NCI-H524 (cell line): ENCODE measurements at regions not wholly inside any gene's neighbourhood (a gene's known extent, or its start where the extent isn't known, plus 50 kb on each side); places are given as distances from the start of the nearest gene placed in this dataset.
"Not testable (repeated sequence)": the region's sequence is repeated elsewhere in the genome, so short reads cannot be mapped to it uniquely, and the experiment has no call there.

Source experiments
- DNase-seq, 2 experiments: peaks; one replicate each; lab custom pipeline; 2025; lab: John Stamatoyannopoulos, UW

DNA sequence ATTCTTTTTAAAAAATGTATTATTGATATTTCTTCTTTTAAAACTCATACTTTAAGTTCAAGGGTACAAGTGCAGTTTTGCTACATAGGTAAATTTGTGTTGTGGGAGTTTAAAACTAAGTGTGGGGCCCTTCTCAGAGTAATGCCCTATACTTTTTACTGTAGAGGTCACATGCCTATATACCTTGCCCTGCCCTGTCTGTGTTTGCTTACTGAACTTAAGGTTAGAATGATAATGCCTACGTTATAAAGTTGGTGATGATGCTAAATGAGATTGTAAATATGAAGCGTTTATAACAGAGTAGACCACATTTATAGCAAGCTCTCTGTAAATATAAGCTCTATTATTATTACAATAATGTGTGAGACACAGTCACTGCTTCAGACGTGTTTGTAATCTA is 261.9 kb downstream of the RASSF9 start:
- no peak for DNase-seq

DNA sequence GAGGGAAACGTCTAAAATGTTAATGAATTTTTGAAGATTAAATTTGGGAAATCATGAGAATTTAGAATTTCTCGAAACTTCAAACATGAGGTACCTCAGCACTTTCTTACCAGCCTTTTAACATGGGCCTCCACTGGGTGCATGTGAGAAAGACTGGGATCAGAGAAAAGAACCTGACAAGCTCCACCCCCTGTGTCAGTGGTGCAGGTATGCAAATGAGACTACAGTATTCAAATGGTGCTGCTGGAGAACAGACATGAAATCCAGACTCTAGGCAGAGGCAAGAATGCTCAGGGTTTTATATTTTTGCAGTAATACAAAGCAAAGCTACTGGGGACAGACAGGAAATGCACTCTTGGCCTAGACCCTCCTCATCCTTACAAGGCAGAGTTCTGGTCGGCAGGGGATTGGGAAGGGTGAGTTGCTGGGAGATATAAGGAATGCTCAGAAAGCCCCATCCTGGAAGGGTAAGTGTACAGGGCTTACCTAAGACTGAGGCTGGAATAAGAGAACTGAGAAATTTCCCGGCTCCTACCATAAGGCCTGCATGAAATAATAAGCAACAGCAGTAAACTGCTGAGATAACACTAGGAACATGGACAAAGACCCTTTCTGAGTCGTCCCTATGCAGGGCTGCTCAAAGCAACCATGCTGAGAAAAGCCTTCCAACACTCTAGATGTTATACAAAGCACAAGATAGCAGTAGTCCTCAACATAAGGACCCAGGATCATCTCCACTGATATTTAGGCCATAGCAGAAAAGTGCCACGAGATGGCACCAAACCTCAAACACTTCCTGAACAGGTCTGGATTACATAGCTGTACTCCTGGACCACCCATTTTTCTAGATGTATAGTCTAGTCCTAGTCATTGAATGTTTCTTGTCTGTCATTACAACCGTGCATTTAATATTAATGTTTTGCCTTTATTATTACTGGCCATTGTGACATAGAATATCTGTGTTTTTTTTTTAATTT is 260.8 kb downstream of the RASSF9 start:
- DNase-seq = peak; percentile 59 to 62

DNA sequence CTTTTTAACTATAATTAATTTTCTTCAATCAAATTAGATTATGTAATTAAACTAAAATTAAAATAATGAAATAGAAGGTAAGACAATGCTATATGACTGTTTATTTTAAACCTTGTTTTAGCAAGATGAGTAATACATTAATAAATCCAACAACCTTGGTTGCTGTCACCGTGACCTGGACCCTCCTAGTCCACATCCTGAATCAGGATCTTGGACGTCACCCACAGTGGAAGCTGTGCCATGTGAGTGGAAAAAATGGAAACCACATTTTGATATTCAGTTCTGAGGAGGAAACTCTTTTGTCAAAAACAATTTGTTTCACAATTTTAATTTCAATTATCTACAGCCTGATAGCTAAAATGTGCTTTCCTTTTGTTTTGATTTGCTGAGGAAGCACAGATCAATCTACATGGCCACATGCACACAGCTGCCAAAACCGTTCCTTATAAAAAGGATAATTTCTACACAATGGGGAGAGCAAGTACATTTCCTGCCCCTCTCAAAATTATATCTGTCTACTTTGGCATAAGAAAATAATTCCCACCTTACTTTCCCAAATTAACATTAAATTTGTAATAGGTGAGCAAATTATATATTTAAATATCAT is 255.5 kb downstream of the RASSF9 start:
- DNase-seq = no peak

DNA sequence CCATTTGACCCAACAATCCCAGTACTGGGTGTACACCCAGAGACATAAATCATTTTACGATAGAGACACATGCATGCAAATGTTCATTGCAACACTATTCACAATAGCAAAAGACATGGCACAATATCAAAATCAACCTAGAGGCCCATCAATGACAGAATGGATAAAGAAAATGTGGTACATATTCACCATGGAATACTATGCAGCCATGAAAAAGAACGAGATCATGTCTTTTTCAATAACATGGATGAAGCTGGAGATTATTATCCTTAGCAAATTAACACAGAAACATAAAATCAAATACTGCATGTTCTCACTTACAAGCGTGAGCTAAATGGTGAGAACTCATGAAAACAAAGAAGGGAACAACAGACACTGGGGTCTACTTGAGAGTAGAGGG is 249.1 kb downstream of the RASSF9 start:
- DNase-seq = no peak

DNA sequence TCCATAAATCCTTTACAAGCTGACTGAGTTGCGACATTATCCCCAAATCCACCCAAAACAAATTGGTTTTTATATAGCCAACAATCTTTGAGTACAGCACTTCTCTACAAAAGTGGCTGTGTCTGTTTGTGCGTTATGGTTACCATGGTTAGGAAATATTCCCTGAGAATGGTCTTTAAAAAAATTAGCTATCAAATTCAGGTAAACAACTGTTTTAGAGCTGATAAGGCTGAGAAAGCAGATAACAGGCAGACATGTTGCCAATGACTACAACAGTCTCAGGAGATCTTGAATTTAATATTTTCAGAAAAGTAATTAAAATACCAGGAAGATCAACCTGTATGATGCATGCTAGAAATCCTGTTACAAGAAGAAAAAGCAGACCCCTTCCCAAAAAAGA is 248.0 kb downstream of the RASSF9 start:
- DNase-seq = no peak

DNA sequence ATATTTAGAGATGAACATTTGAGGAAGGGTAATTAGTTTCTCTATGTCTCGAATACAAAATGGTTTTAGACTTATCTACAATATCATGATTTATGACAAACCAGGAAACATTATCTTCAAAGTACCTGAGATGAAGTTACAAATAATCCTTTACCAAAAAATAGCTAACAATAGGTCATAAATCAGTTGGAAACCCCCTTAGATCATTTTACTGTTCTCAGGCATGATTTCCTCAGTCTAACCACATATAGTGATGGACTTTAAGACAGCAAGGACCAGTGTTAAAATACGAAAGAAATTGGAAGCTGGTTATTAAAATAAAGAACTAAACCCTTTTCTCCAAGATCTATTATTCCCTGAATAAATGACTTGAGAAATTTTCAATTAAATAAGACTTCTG is 235.4 kb downstream of the RASSF9 start:
- no peak for DNase-seq

DNA sequence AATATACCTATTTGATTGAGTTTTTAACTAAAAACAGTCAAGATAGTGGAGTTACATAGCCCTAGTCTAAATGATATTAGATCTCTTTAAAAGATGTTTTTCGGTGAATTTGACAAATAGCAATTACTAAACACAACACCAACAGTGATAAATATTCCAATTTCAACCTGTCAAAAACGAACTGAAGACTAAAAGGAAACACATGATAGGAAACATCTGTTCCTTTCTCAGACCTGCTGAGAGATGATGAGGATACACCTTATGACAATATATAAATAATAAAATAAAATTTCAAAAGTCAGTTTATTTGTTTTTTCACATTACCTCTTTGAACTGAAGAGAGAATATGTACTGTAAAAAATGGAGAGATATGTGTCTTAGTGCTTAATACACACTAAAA is 232.7 kb downstream of the RASSF9 start:
- DNase-seq = no peak

DNA sequence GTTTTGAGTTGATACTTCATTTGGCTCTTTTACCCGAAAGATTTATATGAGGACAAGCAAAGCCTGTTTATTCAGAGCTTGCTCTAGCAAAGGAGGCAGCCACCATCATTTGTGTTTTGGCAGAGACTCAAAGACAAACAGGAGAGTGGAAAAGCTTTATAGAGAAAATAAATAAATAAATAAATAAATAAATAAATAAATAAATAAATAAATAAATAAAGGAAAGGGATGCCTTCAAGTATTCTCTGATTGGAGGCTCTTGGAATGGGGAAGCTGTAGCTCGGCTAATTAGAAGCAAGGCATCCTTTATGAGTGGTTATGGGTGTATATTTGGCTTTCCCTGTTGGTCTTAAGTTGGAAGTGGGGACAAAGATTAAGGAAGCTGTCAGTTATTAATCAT is 229.8 kb downstream of the RASSF9 start:
- DNase-seq = no peak

DNA sequence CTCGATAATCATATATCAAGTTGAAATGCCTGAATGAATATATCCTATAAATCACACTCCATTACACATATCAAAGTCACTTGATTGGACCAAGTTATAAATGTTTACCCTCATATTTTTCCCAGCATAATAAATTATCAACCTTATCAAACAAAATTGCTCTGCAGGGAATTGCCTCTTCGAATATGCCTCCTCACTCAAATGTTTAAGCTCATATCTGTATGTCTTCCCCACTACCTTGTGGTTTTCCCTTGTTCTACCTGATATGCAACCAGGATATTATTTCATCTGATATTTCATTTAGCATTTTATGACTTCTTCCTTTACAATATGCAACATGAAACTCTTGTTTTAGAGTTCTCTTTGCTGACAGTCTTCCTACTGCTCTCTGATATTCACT is 226.4 kb downstream of the RASSF9 start:
- no peak for DNase-seq

DNA sequence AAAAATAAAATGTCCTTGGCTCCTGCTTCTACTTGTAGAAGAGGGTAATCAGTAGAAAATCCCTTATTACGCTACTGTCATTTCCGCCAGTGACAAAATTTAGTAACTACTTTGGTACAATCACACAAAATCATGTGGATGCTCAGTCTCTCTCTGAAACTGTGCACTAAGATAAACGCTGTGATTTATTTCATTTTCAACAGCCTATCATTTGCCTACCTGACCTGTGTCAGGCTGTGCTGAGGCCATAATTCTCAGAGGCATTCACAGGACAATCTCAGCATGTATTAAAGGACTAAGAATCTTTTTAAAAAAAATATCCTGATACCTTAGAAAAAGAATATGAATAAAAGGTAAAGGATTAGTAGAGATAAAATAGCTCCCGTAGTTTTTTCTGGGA is 226.0 kb downstream of the RASSF9 start:
- DNase-seq = no peak

DNA sequence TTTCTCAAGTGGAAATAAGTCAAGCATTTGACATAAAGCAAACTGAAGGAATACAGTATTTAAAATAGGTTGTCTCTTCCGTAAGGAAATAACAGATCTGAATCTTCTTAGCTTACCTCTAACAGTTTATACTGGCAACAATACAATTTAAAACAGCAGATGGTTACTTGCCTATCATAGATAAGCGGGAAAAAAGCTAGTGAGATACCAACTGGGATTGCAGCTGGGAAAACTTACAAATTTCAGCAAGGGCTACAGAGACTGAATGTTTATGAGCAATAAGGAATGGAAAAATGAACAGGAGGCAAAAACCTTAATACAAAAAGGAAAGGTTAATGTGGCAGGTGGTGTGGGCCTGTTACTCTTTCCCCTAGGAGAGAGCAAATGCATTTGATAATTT is 220.0 kb downstream of the RASSF9 start:
- no peak for DNase-seq

DNA sequence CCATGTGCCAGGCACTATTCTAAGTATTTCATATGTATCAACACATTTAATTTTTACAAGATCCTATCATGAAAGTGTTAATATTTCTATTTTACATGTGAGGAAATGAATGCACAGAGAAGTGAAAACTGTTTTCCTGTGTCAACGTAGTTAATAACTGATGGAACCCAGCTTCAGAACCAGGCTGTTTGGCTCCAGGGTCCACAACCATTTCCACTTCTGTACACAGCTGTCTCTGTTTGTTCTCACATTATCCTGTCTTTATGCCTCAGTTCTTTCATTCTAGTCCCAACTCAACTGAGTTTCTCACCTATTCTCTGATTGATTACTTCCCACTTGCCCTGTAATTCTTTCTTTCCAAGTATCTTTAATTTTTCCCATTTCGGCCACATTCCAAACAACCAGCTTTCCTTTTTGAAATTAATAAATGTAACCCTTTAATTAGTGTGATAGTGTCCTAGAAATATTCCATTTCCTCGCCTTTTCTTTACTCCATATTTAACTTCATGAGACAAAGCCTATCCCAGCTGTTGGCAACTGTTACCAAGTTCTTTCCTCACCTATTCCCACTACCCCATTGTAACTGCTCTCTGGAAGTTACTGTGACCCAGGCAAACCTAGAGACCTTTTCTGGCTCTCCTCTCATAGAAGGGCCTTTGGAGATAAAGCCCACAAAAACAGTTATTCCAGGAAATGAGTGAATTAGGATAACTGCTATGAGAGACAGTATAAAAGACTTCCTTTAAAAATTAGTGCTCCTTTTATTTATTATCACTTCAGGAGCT is 218.7 kb downstream of the RASSF9 start:
- DNase-seq = no peak

DNA sequence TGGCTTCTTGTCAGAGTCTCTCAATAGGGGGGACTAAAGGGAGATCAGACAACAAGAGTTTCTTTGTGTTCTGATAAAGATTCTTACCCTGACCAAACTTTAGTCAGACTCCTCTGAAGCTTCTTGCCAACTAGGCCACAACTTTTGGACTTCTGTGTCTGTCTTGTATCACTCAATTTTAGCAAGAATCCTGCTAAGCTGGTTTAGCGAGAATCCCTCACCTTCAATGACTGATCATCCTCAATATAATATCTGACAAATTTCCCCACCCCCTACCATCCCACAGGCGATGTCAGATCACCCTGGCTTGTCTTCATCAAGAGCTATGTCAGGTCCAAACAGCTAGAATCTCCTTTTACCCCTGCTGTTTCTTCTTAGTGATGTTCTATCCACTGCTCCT is 215.2 kb downstream of the RASSF9 start:
- DNase-seq = no peak

DNA sequence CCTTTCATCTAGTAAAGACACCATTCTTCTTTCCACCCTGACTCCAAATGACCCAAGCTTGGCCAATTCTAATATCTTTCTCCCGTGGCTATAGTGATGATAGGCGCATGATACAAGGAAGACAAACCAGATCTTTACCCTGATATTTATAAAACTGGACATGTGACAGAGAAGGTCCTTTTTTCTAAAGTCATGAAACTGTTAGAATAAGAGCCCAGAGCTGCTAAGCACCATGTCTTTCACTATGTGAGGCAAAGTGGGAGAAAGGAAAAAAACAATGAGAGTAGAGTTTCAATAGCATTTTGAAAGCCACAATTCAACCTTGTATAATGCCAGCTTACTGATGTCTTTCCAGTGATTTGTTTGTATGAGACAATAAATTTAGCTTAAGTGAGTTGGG is 212.4 kb downstream of the RASSF9 start:
- no peak for DNase-seq

DNA sequence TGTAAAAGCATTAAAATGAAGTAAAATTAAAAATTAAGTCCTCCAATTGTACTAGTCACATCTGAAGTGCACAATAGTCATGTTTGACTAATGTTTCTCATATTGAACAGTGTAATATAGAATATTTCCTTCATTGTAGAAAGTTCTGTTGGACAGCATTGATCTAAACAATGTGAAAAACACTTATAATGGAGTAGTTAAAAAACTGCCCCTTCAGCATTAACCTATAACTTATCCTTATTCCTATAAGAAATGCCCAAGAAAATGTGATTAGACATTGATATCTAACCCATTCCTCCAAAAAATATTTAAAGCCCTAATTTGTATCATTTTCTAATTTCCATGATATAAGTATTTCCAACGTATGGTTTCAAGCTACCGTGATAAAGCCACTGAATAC is 210.7 kb downstream of the RASSF9 start:
- no peak for DNase-seq

DNA sequence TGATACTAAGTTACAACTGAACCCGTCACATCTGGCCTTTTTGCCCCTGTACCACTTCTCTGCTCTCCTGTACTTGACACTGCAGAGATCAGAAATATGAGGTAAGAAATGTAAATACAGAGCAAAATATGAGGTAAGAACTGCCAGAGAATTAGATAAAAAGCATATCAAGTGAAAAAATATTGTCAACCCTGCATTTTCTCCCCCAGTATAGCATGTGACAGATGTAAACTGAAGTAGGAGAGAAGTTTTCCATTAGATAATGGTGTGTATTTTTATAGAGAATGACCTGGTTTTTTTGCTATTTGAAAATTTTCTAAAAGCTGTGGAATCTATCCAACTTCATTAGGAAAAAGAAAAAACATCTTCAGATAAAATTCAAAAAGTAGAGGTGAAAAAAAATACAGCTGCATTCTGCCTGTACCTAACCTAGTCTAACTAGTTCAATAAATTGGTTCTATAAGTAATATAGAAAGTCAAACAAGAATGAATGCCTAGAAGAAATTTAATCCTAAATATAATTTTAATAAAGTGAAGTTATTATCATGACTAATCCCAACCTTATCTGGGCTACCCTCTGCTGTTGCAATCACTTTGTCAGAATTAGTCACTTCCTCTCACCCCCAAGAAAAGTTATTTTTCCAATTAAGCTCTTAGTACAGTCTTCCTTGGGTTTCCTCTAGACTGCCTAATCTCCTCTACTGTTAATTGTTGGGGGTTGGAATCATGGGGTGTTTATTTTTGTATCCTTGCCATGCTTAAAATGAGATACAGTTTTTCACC is 210.0 kb downstream of the RASSF9 start:
- no peak for DNase-seq

DNA sequence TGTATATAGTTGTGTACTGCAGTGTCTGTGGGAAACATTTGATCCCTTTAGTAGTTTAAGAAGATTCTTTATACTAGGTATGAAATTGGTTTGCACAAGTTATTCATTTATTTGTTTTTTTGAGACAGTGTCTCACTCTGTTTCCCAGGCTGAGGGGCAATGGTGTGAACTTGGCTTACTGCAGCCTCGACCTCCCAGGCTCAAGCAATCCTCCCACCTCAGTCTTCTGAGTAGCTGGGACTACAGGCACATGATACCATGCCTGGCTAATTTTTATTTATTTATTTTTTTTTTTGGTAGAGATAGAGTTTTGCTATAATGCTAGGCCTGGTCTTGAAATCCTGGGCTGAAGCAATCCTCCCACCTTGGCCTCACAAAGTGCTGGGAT is 209.4 kb downstream of the RASSF9 start:
- DNase-seq = no peak

DNA sequence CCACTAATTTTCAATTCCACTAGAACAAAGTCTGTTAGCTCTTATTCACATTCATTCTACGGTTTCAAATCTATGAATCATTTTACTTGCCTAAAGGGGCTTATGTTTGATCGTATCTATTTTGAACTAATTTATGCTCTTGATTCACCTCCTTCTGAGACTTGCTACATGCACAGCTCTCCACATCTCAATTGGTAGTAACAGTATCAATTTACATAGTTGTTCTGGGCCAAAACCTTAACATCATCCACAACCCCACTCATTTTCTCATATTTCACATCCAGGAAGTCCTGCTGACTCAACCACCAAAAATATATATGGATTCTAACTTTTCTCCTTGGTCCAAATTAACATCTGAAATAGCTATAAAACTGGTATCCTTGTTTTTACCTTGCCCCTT is 208.6 kb downstream of the RASSF9 start:
- no peak for DNase-seq

DNA sequence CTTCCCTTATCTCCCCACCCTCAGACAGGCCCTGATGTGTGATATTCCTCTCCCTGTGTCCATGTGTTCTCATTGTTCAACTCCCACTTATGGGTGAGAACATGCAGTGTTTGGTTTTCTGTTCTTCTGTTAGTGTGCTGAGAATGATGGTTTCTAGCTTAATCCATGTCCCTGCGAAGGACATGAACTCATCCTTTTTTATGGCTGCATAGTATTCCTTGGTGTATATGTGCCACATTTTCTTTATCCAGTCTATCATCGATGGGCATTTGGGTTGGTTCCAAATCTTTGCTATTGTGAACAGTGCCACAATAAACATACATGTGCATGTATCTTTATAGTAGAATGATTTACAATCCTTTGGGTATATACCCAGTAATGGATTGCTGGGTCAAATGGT is 207.6 kb downstream of the RASSF9 start:
- DNase-seq = not testable (repeated sequence)

DNA sequence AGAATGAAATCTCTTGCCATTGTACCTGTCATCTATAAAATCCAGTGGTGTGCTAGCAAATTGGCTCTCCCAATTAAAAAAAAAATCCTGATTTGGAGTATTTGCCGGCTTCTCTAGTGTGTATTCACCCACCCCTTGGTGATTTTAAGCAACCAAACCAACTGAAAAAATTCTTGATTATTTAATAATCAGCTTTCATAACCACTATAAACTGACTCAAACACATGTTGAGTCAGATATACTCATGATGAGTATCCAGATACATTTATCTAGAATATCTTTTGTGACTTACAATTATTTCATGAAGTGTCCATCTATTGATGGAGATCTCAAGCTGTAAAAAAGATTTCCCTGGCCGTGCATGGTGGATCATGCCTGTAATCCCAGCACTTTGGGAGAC is 205.4 kb downstream of the RASSF9 start:
- no peak for DNase-seq

DNA sequence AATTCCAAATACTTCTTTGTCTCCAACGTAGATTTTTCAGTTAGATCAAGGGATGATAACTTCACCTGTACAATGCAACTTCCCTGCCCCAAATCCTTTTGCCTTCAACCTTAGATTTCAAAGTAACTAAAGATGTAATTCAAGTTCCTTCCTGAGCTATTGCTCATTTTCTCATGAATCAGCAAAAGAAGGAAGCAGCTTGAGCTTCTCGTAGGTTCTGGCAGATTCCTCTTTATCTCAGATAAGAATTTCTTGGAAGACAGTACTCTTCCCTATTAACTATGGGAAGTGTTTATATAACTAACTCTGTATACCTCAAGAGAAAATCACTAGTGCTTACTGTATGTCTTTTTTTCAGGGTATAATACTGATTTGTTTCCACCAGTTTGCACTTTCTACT is 203.8 kb downstream of the RASSF9 start:
- DNase-seq = no peak

DNA sequence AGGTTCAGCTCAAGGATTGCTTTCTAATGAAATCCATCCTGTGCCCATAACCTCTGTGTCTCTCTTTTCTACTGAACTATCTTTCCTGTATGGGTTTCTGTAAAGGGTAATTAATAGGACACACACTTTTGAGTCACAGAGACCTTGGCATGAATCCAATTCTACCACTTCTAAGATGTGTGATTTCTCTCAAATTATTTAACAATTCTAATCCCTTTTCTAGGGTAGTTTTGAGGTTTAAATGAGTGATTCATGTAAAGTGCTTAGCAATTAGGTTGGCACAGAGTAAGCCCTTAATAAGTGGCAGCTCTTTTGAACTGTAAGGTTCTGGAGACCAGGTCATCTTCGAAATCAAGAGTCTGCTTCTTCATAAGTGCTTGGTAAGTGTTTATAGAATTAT is 202.7 kb downstream of the RASSF9 start:
- DNase-seq = peak in 1 of 2 experiments; percentile 17
